PC-9 (cell line): ENCODE measurements at regions not wholly inside any gene's neighbourhood (a gene's known extent, or its start where the extent isn't known, plus 50 kb on each side); places are given as distances from the start of the nearest gene placed in this dataset.
"Not testable (repeated sequence)": the region's sequence is repeated elsewhere in the genome, so short reads cannot be mapped to it uniquely, and the experiment has no call there.

ENCODE experiments used
- BruUV-seq: library from RNA; stranded (reverse); fragments of 400-500 nt; replicated peaks from 2 replicates; lab custom pipeline; 2021; lab: Mats Ljungman, UMichigan
- CTCF ChIA-PET: fragments of 300-600 bp; sonication (Branson Sonifier 250); formaldehyde crosslinking; loops from one replicate; lab custom pipeline; 2022; ENCODE audit warnings: antibody characterized with exemption; lab: Charles Lee
- POLR2A ChIA-PET: fragments of 300-600 bp; sonication (Branson Sonifier 250); formaldehyde crosslinking; loops from one replicate; lab custom pipeline; 2022; ENCODE audit warnings: antibody characterized with exemption; ENCODE audit not compliant: unreplicated experiment; lab: Charles Lee
- DNase-seq, 2 experiments: peaks; one replicate each; pipeline versions ENCODE4 v3.0.0 to v3.0.0-alpha.2; 2015 to 2022; ENCODE audit warnings: mixed read lengths in 1 of 2
- H2AFZ ChIP-seq: fragments of 200-600 bp; sonication (generic); 2 replicates; pipeline ENCODE4 v1.8.1; 2017; ENCODE audit warnings: antibody characterized with exemption
- H3F3A ChIP-seq: fragments of 200-600 bp; sonication (generic); 2 replicates; pipeline ENCODE4 v1.8.1; 2017; ENCODE audit warnings: antibody characterized with exemption, mild to moderate bottlenecking, low read depth; ENCODE audit not compliant: insufficient read depth
- H3K27ac ChIP-seq: fragments of 200-600 bp; sonication (generic); 2 replicates; pipeline ENCODE4 v1.6.1; 2016; ENCODE audit warnings: mixed run types
- H3K27me3 ChIP-seq: fragments of 200-600 bp; sonication (generic); 2 replicates; pipeline ENCODE4 v1.6.1; 2016; ENCODE audit warnings: low read depth, mixed run types; ENCODE audit not compliant: insufficient read depth
- H3K36me3 ChIP-seq: fragments of 200-600 bp; sonication (generic); 2 replicates; pipeline ENCODE4 v1.6.1; 2016; ENCODE audit warnings: low read depth, mixed run types
- H3K4me1 ChIP-seq: fragments of 200-600 bp; sonication (generic); replicated peaks from 2 replicates; pipeline ENCODE4 v1.6.1; 2016; ENCODE audit warnings: mixed run types; ENCODE audit not compliant: insufficient read depth
- H3K4me2 ChIP-seq: fragments of 200-600 bp; sonication (generic); 2 replicates; pipeline ENCODE4 v1.6.1; 2017; ENCODE audit warnings: mixed run types
- H3K4me3 ChIP-seq: fragments of 200-600 bp; sonication (generic); 2 replicates; pipeline ENCODE4 v1.6.1; 2016; ENCODE audit warnings: mixed run types
- H3K79me2 ChIP-seq: fragments of 200-600 bp; sonication (generic); 2 replicates; pipeline ENCODE4 v1.6.1; 2017; ENCODE audit warnings: low read depth, mixed run types
- H3K9me2 ChIP-seq: fragments of 200-600 bp; sonication (generic); 2 replicates; pipeline ENCODE4 v1.8.1; 2017; ENCODE audit warnings: mild to moderate bottlenecking; ENCODE audit not compliant: insufficient read depth
- H3K9me3 ChIP-seq: fragments of 200-600 bp; sonication (generic); 2 replicates; pipeline ENCODE4 v1.8.1; 2016; ENCODE audit warnings: low read depth; ENCODE audit not compliant: insufficient read depth
- H4K20me1 ChIP-seq: fragments of 200-600 bp; sonication (generic); 2 replicates; pipeline ENCODE4 v1.8.1; 2017; ENCODE audit not compliant: insufficient read depth
- intact Hi-C: fragments of 100-400 bp; cut with micrococcal nuclease; formaldehyde crosslinking; loops from one replicate; pipeline ENCODE4 v1.10.0; 2022; ENCODE audit not compliant: unreplicated experiment

DNA sequence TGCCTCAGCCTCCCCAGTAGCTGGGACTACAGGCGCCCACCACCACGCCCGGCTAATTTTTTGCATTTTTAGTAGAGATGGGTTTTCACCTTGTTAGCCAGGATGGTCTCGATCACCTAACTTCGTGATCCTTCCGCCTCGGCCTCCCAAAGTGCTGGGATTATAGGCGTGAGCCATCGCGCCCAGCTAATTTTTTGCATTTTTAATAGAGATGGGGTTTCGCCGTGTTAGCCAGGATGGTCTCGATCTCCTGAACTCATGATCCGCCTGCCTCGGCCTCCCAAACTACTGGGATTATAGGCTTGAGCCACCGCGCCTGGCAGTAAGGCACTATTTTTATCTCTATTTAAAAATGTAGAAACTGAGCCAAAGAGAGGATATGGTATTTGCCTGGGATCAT, 1660.2 kb downstream of the SPATA31A7 start:
- H3K79me2 ChIP-seq, intact Hi-C loops, H3K36me3 ChIP-seq, H3K27ac ChIP-seq, POLR2A ChIA-PET, H3F3A ChIP-seq, H3K9me3 ChIP-seq, H3K4me3 ChIP-seq, H3K27me3 ChIP-seq, CTCF ChIA-PET, H3K4me1 ChIP-seq, H3K9me2 ChIP-seq, BruUV-seq, H4K20me1 ChIP-seq, DNase-seq, H2AFZ ChIP-seq, H3K4me2 ChIP-seq: not testable (repeated sequence)

DNA sequence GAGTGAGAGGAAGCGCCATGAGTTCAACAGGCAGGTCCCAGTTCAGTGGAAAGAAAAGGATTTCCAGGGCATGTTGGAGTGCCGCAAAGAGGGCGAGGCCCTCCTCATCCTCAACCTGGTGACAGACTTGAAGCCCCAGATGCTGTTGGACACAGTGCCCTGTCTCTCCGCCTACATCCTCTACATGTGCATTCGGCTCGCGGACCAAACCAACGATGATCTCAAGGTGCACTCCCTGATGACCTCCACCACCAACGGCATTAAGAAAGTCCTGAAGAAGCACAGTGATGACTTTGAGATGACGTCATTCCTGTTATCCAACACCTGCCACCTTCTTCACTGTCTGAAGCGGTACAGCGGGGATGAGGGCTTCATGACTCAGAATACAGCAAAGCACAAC, 1667.4 kb downstream of the SPATA31A7 start:
- BruUV-seq, H3K4me2 ChIP-seq, H3K27me3 ChIP-seq, intact Hi-C loops, CTCF ChIA-PET, H3K27ac ChIP-seq, H3K9me2 ChIP-seq, H3K4me3 ChIP-seq, H3K79me2 ChIP-seq, POLR2A ChIA-PET, H4K20me1 ChIP-seq, H2AFZ ChIP-seq, H3K9me3 ChIP-seq, H3F3A ChIP-seq, H3K36me3 ChIP-seq, H3K4me1 ChIP-seq, DNase-seq: not testable (repeated sequence)

DNA sequence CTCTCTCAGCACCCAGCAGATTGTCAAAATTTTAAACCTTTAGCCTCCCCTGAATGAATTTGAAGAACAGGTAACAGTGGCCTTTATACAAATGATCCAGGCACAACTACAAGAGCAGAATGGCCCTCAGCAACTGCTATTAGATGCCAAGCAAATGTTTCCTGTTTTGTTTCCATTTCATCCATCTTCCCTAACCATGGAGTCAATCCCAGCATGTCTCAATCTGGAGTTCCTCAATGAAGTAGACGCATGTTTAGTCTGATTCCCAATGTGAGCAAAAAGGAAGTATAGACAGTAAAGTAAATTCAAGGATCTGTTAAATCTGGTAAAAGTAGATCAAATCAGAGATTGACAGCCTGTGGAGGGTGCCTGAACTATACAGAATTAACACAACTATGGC, 1668.4 kb downstream of the SPATA31A7 start:
- CTCF ChIA-PET, H3K27me3 ChIP-seq, H3K36me3 ChIP-seq, POLR2A ChIA-PET, H4K20me1 ChIP-seq, intact Hi-C loops, H3K4me2 ChIP-seq, H3K4me3 ChIP-seq, H2AFZ ChIP-seq, H3K27ac ChIP-seq, H3K79me2 ChIP-seq, H3K9me3 ChIP-seq, H3K4me1 ChIP-seq, H3K9me2 ChIP-seq, BruUV-seq, H3F3A ChIP-seq, DNase-seq: not testable (repeated sequence)

DNA sequence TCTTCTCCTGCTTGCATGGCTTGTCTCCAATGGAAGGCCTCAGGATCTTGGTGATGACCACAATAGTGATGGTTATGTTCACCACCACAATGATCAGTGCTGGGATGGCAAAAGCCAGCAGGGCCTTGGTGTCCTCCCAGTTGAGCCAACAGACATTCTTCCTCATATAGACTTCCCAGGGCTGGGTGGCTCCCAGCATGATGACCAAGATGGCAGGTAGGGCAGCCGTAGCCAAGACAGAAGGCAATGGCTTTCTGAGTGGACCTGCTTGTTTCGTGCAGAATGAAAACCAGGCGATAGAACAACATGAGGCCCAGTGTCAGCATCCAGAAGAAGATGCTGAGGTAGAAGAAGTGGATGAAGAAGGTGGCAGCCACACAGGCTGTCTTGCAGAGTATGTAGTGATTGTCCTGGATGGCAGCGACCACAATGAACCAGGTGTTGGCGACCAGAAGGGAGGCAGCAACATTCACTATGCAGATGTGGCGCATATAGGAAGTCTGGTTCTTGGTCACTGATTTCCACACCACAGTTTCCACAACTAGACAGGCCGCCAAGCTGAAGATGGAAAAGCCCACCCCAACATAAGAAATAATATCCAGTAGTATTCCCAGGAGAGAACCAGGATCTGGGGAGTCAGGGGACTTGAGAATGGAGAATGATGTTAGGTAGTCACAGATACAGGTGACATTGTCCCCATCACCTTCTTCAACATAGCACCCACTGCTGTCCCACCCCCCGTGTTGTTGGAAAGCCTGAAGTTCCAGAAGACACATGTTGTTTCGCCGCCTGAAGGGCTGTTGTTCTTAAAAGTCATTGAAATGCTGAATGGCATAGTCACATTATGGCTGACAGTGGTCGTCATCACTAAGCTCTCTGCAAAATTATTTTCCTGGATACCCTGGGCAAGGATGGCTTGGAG, 1671.4 kb downstream of the SPATA31A7 start:
- POLR2A ChIA-PET, H3K9me3 ChIP-seq, H3K36me3 ChIP-seq, H3K4me2 ChIP-seq, intact Hi-C loops, H3K9me2 ChIP-seq, H3F3A ChIP-seq, BruUV-seq, H2AFZ ChIP-seq, H3K27me3 ChIP-seq, H3K79me2 ChIP-seq, H3K27ac ChIP-seq, H3K4me3 ChIP-seq, H4K20me1 ChIP-seq, DNase-seq, CTCF ChIA-PET: not testable (repeated sequence)
- H3K4me1 ChIP-seq: peaks cover 23% of the 10 kb centered on the region

DNA sequence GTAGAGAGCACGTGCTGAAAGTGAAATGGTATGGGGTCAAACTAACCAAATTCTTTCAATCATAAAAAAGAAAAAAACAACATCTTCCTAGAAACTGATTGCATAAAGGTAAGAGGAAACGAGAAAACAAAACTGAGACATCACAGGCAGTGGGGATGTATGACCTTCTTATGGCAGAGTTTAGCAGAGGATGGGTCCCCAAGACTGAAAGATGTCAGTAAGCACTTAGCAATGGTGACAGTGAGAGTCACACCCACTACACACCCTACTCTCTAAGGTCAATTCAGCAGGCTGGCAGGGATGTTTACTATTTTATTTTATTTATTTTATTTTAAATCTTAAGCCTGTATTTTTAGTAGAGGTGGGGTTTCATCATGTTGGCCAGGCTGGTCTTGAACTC, 1672.3 kb downstream of the SPATA31A7 start:
- H3K4me2 ChIP-seq, H3F3A ChIP-seq, H3K79me2 ChIP-seq, H3K27me3 ChIP-seq, CTCF ChIA-PET, H3K27ac ChIP-seq, H4K20me1 ChIP-seq, H3K9me3 ChIP-seq, POLR2A ChIA-PET, intact Hi-C loops, H2AFZ ChIP-seq, H3K4me3 ChIP-seq, DNase-seq, H3K36me3 ChIP-seq, BruUV-seq, H3K9me2 ChIP-seq: not testable (repeated sequence)
- peaks cover 23% of the 10 kb centered on the region for H3K4me1 ChIP-seq

DNA sequence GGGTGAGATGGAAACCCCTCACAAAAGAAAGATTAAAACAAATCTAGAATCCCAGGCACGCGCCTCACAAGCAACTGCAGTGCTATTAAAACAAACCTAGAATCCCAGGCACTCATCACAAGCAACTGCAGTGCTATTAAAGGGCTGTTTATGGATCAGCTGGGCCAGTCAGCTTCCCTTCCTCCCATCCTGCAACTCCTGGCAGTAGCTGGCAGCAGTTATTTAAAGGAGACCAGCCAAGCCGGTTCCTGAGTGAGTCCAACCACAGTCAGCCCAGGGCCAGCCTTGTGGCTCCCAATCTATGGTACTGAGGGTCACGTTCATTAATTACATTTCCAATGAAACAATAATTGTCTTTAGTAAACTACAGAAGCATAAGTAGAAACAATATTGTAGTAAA, 1673.5 kb downstream of the SPATA31A7 start:
- POLR2A ChIA-PET, H4K20me1 ChIP-seq, H3K9me2 ChIP-seq, H3K9me3 ChIP-seq, H3F3A ChIP-seq, H3K36me3 ChIP-seq, H3K79me2 ChIP-seq, intact Hi-C loops, CTCF ChIA-PET, H3K27me3 ChIP-seq, H2AFZ ChIP-seq, H3K4me3 ChIP-seq, BruUV-seq, H3K27ac ChIP-seq: not testable (repeated sequence)
- peak overlapping the region; percentile 38; the same call in 1 of the 2 replicates for H3K4me2 ChIP-seq
- peak; percentile 65 to 74 for DNase-seq
- H3K4me1 ChIP-seq: peaks cover 23% of the 10 kb centered on the region

DNA sequence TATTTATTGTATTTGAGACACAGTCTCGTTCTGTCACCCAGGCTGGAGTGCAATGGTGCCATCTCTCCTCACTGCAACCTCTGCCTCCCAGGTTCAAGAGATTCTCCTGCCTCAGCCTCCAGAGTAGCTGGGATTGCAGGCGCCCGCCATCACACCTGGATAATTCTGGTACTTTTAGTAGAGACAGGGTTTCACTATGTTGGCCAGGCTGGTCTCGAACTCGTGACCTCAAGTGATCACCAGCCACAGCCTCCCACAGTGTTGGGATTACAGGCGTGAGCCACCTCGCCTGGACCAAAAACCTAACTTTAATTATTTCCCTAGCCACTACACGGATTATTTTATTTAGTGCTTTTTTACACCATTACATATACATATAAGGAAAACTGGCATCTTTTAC, 1674.0 kb downstream of the SPATA31A7 start:
- POLR2A ChIA-PET, DNase-seq, H3K4me3 ChIP-seq, H4K20me1 ChIP-seq, H3K27me3 ChIP-seq, CTCF ChIA-PET, intact Hi-C loops, H3K36me3 ChIP-seq, H3K79me2 ChIP-seq, H3K27ac ChIP-seq, H3K9me2 ChIP-seq, H3K9me3 ChIP-seq, H3F3A ChIP-seq, H2AFZ ChIP-seq: not testable (repeated sequence)
- H3K4me2 ChIP-seq: peak overlapping the region; percentile 63
- H3K4me1 ChIP-seq: peaks cover 23% of the 10 kb centered on the region
- TSS peak; percentile 69 for BruUV-seq
